NCI-H2196 (cell line): ENCODE measurements at regions not wholly inside any gene's neighbourhood (a gene's known extent, or its start where the extent isn't known, plus 50 kb on each side); places are given as distances from the start of the nearest gene placed in this dataset.
"Not testable (repeated sequence)": the region's sequence is repeated elsewhere in the genome, so short reads cannot be mapped to it uniquely, and the experiment has no call there.

Experiments used
- DNase-seq: peaks from one replicate; lab custom pipeline; 2025; ENCODE audit not compliant: unreplicated experiment; lab: John Stamatoyannopoulos, UW

DNA sequence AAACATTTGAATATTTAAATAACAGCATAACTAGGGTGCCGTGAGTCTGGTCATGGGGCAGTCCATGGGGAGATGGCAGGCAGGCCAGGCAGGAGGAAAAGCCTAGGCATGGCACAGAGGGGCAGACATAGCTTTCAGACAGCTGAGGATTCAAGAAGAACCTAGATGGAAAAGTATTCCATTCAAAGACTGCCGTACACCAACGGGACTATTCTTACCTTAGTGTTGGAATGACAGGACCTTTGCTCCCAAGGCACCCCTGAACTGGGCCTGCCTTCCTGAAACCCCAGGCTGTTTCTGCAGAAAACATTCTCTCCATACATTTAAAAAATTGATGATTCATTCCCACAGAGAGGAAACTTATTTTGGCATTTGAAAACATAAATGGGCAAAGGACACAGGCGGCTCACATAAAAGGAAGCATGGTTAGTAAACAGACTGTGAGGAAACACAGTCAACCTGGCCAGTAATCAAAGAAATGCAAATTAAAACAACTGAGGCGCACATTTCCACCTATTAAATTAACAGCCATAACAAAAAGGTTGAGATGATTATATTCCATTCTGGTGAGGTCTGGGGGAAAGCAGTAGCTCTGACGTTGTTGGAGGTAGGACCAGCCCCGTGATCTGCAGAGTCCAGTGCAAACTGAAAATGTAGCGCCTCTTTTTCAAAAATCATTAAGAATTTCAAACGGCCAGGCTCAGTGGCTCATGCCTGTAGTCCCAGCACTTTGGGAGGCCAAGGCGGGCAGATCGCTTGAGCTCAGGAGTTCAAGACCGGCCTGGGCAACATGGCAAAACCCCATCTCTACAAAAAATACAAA is 71.3 kb upstream of the SMAD3 start:
- no peak for DNase-seq

DNA sequence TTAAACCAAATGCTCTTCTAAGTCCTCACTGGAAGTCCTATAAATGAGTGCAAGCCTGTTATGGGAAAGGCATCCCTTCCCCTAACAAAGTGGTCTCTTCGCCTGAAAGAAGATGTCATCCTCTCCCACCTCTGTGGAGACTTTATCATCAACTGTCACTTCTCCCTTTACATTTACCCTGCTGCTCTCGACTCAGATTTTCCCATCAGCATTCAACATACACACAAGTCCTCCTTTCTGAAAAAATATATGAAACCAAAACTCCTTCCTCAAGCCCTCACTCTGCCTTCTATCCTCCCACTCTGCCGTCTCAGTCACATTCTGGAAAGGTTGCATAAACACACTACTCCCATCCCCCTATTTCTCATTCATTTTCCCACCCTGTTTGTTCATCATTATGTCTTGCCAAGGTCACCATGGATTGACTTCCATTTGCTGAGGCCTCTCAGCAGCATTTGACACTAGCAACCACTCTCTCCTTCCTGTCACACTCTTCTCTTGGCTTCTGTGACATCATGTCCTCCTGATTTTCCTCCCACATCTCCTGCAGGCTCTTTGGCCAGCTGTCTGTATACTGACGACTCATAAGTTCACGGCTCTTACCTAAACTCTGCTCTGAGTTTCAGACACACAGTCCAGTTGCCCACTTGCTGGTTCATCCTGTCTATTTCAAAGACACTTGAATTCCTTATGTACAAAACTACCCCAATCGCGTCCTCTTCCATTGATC is 70.3 kb upstream of the SMAD3 start:
- DNase-seq, result no peak

DNA sequence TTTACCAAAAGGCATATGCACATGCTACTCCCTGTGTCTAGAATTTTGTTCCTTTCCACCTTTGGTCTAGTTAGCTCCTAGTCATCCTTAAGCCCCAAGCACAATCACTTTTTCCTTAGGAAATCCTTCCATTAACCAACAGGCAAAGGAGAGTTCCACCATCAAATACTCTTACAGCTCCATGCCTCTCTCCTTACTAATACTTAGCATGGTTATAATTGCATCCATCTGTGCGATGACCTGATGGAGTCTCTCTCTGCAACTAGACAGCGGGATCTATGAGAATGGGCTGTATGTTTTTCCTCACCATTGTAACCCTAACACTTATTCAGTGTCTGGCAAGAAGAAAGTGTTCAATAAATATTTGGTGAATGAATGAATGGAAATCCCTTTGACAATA is 69.3 kb upstream of the SMAD3 start:
- DNase-seq, result no peak

DNA sequence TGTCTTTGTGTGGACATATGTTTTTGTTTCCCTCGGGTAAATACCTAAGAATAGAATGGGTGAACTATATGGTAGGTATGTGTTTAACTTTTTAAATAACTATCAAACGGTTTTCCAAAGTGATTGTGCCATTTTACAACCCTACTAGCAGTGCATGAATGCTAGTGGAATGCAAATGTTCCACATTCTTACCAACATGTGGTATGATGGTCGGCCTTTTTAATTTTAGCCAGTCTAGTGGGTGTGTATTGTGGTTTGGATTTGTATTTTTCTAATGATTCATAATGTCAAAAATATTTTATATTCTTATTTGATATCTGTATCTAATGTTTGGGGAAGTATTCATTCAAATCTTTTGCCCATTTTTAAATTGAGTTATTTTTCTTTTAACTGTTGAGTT is 68.2 kb upstream of the SMAD3 start:
- no peak for DNase-seq

DNA sequence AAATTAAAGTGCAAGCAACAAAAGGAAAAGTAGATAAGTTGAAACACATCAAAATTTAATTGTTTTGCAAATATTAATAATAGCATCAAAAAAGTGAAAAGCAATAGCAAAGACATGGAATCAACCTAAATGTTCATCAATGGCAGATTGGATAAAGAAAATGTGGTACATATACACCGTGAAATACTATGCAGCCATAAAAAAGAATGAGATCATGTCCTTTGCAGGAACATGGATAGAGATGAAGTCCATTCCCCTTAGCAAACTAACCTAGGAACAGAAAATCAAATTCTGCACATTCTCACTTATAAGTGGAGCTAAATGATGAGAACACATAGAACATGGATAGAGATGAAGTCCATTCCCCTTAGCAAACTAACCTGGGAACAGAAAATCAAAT is 67.2 kb upstream of the SMAD3 start:
- not testable (repeated sequence) for DNase-seq

DNA sequence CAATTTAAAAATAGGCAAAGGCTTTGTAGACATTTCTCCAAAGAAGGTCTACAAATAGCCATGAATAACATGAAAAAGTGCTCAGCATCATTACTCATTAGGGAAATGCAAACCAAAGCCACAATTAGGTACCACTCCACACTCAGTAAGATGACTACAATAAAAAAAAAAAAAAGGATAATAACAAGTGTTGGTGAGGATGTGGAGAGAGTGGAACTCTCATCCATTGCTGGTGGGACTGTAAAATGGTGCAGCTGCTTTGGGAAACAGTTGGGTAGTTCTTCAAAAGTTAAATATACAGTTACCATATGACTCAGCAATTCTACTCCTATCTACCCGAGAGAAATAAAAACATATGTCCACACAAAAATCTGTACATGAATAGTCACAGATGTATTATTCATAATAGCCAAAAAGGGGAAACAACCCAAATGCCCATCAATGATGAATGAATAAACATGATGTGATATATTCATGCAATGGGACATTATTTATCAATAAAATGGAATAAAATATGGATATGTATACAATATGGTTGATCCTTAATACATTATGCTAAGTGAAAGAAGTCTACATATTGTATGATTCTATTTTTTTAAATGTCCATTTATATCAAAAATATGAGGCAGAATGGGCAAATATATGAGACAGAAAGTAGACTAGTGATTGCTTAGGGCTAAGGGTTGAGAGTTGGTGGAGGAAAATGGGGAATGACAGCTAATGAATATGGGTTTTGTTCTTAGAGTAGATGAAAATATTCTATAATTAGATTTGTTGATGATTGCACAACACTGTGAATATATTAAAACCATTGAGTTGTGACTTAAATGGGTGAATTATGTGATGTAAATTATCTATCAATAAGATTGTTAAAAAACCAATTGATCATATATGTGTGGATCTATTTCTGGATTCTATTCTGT is 66.1 kb upstream of the SMAD3 start:
- no peak for DNase-seq

DNA sequence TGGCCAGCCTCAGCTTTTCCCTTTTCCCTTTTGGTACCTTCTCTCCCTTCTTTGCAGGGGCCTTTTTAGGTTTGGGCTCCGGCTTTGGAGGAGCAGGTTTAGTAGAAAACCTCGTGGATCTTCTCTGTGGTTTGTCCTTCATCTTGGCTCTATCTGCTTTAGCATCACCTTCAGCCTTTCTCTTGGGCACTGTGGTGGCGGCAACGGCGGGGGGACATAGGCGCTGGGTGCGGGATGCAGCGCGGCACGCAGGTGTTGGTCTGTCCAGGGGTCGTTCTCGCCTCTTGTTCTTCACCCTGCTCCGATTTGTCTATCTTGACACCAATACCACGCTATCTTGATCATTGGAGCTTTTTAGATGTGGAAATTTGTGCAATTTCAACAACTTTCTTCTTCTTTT is 64.5 kb upstream of the SMAD3 start:
- no peak for DNase-seq

DNA sequence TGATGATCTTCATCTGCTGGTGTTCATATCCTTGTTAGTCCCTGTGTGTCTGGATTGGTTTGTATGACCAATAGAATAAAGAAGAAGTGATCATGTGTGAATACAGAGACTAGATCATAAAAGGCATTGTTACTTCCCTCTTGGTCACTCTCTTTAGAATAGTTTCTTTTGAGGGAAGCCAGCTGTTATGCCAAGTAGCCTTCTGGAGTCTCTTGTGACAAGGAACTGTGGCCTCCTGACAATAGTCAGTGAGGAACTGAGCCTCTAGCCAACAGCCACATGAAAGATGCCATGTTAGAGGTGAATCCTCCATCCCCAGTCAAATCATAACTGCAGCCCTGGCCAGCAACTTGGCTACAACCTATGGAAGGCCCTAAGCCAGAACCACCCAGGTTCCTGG is 63.0 kb upstream of the SMAD3 start:
- DNase-seq, result no peak

DNA sequence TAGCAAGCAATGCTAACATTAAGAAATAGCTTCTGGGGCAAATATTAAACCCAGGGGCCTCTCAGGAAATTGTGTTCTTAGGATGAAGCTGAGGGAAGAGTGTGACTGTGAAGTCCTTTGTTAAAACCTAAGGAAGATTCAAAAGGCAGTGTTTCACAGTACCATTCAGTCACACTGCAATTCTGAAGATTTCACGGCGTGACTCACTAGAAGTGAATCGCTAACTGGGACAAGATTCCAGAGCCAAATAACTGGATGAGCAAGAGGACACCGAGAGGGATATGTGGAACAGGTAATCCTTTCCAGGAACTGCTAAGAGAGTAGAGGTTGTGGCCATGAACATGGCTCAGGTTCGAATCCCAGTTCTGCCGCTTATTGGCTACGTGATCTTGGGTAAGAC is 61.8 kb upstream of the SMAD3 start:
- no peak for DNase-seq

DNA sequence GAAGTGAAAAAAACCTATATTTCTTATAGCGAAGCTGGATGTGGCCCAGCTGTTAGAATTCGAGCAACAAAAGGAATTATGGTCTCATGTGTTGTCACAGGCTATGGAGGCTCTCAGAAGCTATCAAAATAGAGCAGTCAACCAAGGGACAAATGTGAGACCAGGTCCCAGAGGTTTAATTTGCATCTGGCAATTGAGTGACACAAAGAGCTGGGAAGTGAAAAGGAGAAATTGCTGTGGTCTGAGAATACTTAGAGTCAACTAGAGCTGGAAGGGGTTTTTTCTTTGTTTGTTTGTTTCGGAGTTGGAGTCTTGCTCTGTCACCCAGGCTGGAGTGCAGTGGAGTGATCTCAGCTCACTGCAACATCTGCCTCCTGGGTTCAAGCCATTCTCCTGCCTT is 61.3 kb upstream of the SMAD3 start:
- DNase-seq, result no peak

DNA sequence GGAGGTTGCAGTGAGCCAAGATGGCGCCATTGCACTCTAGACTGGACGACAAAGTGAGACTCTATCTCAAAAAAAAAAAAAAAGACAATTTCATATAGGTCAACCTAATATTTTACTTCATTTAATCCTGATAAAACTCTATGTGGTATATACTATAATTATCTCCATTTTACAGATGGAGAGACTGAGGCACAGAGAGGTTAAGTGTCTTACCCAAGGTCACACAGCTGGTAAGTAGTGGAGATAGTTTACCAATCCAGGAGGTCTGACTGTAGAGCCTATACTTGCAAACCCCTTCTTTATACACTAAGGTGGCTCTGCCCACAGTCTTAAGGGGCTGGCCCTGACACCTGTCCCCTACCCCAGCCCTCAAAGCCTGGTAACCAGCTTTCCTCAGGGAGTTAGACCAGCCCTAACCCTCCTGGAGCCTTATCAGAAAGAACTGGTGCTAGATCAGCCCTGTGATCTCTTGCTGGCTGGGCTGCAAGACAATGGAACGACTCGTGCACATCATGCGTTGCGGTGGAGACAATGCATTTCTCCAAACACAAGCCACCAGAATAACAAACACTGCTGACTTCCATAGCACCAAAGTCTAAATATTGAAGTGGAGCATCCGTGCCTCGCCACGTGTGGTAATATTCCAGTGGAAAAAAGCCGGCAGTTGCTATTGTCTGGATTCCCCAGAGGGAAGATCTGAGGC is 60.0 kb upstream of the SMAD3 start:
- DNase-seq, result no peak

DNA sequence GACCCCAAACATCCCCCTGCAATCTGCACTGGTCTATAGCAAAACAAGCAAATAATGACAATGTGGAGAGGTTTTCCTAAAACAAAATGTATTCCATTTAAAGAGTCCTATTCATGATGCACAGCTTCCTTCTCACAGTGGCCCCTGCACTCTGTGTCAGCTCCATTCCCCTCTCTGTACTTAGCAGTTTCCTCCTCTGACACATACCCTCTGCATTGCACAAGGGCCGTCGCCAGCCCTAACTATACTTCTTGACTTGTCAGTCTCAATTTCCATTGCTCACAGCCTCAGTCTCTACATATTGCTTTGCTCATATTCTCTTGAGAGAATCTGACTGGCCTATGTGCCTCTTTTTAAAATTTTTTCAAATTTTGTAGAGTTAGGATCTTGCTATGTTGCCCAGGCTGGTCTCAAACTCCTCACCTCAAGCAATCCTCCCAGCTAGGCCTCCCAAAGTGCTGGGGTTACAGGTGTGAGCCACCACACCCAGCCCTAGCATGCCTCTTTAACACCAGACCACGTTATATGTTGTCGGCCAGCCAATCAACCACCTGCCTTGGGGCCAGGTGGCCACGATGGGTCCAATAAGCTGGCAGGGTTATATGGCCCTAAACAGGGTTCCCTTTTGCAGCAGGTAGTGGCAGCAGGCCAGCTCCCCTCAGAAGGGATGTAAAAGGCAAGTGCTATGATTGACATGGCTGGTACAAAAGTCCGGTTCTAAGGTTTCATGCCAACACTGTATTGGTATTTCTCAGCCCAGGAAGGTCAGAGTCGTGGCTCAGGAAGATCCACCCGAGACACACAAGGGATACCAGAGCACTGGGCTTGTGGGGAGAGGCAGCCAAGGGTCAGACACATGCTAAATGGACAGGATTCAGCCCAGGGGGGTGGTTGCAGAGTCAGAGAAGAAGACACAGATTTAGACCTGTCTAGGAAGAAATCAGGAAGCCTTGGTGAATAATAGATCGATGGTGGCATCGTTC is 59.0 kb upstream of the SMAD3 start:
- no peak for DNase-seq

DNA sequence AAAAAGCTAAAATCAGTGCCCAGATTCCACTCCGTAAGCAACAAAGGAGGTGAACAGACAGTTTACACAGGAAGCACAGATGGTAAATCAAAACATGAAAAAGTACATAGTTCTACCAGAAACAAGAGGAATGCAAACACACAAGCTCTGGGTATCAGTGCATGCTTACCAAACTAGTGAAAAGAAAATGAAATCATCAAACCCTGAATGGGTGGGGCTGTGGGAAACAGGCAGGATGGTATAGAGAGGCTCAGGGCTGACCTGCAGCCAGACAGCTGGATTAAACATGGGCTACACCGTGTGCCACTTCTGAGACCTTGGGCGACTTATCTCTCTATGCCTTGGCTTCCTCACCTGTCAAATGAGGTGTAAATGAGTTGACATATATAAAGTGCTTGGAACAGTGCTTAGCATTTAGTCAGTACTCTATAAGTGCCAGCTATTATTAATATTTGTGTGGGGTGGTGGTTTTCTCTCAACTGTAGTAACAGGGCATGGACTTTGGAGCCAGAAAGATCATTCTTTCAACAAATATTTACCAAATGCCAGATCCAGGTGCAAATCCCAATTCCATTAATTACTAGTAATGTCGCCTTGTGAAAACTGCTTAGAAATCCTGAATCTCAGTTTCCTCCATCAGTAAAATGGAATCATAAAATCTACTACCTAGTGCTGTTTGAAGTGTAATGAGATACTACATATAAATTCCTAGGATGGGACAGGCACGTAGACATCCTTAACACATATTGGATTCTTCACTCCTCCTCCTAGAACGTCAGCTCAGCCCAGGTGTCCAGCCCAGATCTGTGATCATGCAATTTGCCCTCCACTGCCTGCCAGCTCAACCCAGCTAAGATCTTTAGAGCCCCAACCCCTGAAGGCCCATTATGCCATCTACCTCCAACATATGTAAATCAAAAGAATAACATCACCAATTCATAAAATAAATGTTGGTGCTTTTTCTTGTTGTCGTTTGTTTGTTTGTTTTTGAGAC is 55.5 kb upstream of the SMAD3 start:
- DNase-seq, result no peak

DNA sequence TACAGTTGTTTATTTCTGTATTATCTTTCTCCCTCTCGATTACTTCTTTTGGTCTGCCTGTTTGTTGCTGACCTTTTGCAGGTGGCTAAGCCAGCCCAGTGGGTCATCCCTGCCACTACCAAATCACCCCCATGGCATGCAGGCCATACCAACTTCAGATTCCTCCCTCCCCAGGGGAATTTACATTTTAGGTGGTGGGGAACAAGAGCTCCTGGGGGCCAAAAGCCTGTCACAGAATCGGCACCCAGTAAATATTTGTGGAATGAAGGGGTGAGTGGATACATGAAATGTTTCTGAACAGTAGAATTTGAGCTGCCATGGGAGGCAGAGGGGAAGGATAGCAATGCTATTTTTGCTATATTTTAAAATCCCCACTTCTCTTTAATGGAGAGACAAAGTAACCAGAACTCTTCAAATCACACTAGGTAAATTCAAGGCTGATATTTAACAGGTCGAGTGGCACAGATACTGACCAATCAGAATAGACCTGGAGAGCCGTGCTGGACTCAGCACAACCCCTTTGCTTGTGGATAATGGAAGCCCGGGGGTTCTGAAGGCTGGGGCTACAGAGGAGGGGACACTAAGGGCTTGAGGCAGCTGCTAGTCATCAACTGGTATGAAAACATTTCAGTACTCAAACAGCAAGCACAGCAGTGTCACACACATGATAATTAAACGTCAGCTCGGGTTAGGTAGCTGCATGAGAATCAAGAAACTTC is 54.3 kb upstream of the SMAD3 start:
- DNase-seq, result no peak

DNA sequence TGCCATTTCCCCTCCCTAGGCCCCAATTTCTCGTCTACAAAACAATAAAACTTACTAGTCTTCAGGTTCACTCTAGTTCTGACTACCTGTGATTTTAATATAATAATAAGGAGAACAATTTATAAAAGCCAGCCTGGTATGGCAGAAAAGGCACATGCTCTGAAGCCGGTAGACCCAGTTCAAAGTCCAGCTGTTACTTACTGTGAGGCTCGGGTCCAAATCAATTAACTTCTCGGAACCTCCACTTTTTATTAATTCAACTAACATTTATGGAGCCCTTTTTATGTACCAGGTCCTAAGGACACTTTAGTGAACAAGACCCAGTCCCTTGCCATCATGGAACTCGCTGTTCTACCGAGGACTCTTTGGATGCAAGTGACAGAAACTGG is 53.8 kb upstream of the SMAD3 start:
- no peak for DNase-seq

DNA sequence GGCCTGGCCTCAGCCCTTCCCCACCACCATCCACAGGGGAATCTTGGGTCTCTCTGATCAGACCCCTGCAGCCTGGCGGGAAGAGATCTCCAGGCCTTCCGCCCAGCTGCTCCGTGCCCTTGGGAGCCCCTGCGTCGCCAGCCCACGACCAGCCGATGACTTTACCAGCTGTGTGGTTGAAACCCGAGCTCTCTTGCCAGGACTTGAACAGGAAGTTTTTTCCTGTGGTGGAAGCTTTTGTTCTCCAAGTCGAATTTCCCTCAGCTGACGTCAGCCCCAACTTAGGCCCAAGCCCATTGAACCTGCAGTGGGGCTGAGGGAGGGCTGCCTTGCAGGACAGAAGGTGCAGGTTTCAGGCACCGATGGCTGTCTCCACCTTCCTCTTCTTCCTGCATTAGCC is 51.7 kb upstream of the SMAD3 start:
- no peak for DNase-seq
